Hepatocyte (in vitro differentiated cells): ENCODE measurements at regions not wholly inside any gene's neighbourhood (a gene's known extent, or its start where the extent isn't known, plus 50 kb on each side); places are given as distances from the start of the nearest gene placed in this dataset.

ENCODE experiments used
- DNase-seq: peaks from one replicate; pipeline ENCODE4 v3.0.0-alpha.2; 2016; ENCODE audit warnings: low spot score
- H2AFZ ChIP-seq: fragments of 200-600 bp; sonication (generic); 2 replicates; pipeline ENCODE4 v1.6.0; 2016; ENCODE audit warnings: antibody characterized with exemption, mild to moderate bottlenecking
- H3K27ac ChIP-seq: fragments of 200-600 bp; sonication (generic); 2 replicates; pipeline ENCODE4 v1.5.1; 2016; ENCODE audit warnings: mild to moderate bottlenecking
- H3K27me3 ChIP-seq: fragments of 200-600 bp; sonication (generic); 2 replicates; pipeline ENCODE4 v1.6.1; 2016
- H3K36me3 ChIP-seq: fragments of 200-600 bp; sonication (generic); replicated peaks from 2 replicates; pipeline ENCODE4 v1.5.1; 2016; ENCODE audit warnings: low read depth; ENCODE audit not compliant: insufficient read depth
- H3K4me1 ChIP-seq: fragments of 200-600 bp; sonication (generic); 2 replicates; pipeline ENCODE4 v1.5.1; 2016; ENCODE audit warnings: mild to moderate bottlenecking, moderate library complexity; ENCODE audit not compliant: insufficient read depth
- H3K4me2 ChIP-seq: fragments of 200-600 bp; sonication (generic); 2 replicates; pipeline ENCODE4 v1.6.0; 2016
- H3K4me3 ChIP-seq: fragments of 200-600 bp; sonication (generic); 2 replicates; pipeline ENCODE4 v1.5.1; 2016; ENCODE audit warnings: mild to moderate bottlenecking
- H3K79me2 ChIP-seq: fragments of 200-600 bp; sonication (generic); 2 replicates; pipeline ENCODE4 v1.6.0; 2017; ENCODE audit warnings: mild to moderate bottlenecking
- H3K9me2 ChIP-seq: fragments of 200-600 bp; sonication (generic); replicated peaks from 2 replicates; pipeline ENCODE4 v1.6.0; 2017; ENCODE audit warnings: mild to moderate bottlenecking; ENCODE audit not compliant: insufficient read depth
- H3K9me3 ChIP-seq: fragments of 200-600 bp; sonication (generic); 2 replicates; pipeline ENCODE4 v1.5.1; 2016; ENCODE audit warnings: low read depth, mild to moderate bottlenecking
- H4K20me1 ChIP-seq: fragments of 200-600 bp; sonication (generic); 2 replicates; pipeline ENCODE4 v1.6.0; 2016; ENCODE audit warnings: mild to moderate bottlenecking; ENCODE audit not compliant: insufficient read depth, poor library complexity, severe bottlenecking
- CTCF ChIP-seq: fragments of 200-600 bp; sonication (generic); IDR thresholded peaks from 2 replicates; pipeline ENCODE4 v1.5.1; 2016; ENCODE audit warnings: antibody characterized with exemption, mild to moderate bottlenecking; ENCODE audit not compliant: poor library complexity
- EZH2 ChIP-seq: fragments of 200-600 bp; sonication (generic); IDR thresholded peaks from 2 replicates; pipeline ENCODE4 v1.6.1; 2016; ENCODE audit warnings: antibody characterized with exemption, mild to moderate bottlenecking, borderline replicate concordance
- EZH2phosphoT487 ChIP-seq: fragments of 200-600 bp; sonication (generic); IDR thresholded peaks from one replicate; pipeline ENCODE4 v1.6.1; 2018; ENCODE audit warnings: antibody characterized with exemption, mild to moderate bottlenecking, low read depth, moderate library complexity; ENCODE audit not compliant: unreplicated experiment, severe bottlenecking
- WGBS: methylation state at CpG from one replicate; pipeline ENCODE4 v1.1.6; 2016; ENCODE audit warnings: low lambda C conversion rate; ENCODE audit errors: missing lambda C conversion rate; 5-methylcytosine and 5-hydroxymethylcytosine counted together

DNA sequence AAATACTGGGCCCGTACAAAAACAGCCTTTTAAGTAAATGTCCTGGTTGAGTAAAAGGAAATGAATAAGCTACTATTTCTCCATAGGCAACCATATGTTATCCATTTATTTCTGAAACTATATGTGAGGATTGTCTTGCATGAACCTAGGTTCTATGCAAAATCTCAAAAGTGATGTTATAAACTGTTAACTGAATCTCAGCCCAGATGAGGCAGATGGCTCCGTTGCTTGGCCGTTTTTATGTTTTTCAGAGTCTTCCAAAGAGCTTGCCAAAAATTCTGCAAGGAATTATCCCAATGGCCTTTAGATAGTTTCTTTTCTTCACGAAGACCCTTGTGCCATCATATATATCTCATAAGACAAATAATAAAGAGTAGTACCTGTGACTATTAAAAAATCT is 1669.5 kb upstream of the DDX18 start:
- no peaks in the 10 kb centered on the region for H3K36me3 ChIP-seq
- H4K20me1 ChIP-seq, result no peaks in the 10 kb centered on the region
- H2AFZ ChIP-seq, result no peak overlapping the region
- H3K27ac ChIP-seq, result no peak overlapping the region
- no peak for DNase-seq
- H3K27me3 ChIP-seq, result no peaks in the 10 kb centered on the region
- H3K4me1 ChIP-seq, result no peaks in the 10 kb centered on the region
- H3K9me2 ChIP-seq, result no peaks in the 10 kb centered on the region
- 91% methylated on average over 4 of the region's 4 CpGs for WGBS
- H3K4me2 ChIP-seq, result no peak overlapping the region
- H3K4me3 ChIP-seq, result no peak overlapping the region
- TF ChIP-seq EZH2phosphoT487 (no peak), EZH2 (no peak)
- H3K9me3 ChIP-seq, result no peaks in the 10 kb centered on the region
- no peaks in the 10 kb centered on the region for H3K79me2 ChIP-seq

GRCh38 chr2:116148361-116148760 is 1666.1 kb upstream of the DDX18 start:
- Histone ChIP-seq H3K4me2 (no peak overlapping the region), H3K27ac (no peak overlapping the region), H4K20me1 (no peaks in the 10 kb centered on the region), H3K79me2 (no peaks in the 10 kb centered on the region), H3K36me3 (no peaks in the 10 kb centered on the region), H3K4me1 (no peaks in the 10 kb centered on the region), H3K9me2 (no peaks in the 10 kb centered on the region), H3K9me3 (no peaks in the 10 kb centered on the region), H2AFZ (no peak overlapping the region), H3K27me3 (no peaks in the 10 kb centered on the region), H3K4me3 (no peak overlapping the region)
- TF ChIP-seq EZH2 (no peak), EZH2phosphoT487 (no peak)
- DNase-seq, result no peak

GRCh38 chr2:116153729-116154128 is 1660.8 kb upstream of the DDX18 start:
- no peaks in the 10 kb centered on the region for H3K27me3 ChIP-seq
- TF ChIP-seq EZH2, result no peak
- TF ChIP-seq CTCF, result no peak
- no peak for TF ChIP-seq EZH2phosphoT487
- no peaks in the 10 kb centered on the region for H4K20me1 ChIP-seq
- H3K4me1 ChIP-seq, result no peaks in the 10 kb centered on the region
- H3K4me2 ChIP-seq, result no peak overlapping the region
- 80% methylated on average over 3 of the region's 3 CpGs for WGBS
- no peak overlapping the region for H3K27ac ChIP-seq
- no peak for DNase-seq
- no peaks in the 10 kb centered on the region for H3K36me3 ChIP-seq
- no peaks in the 10 kb centered on the region for H3K79me2 ChIP-seq
- no peaks in the 10 kb centered on the region for H3K9me3 ChIP-seq
- H3K9me2 ChIP-seq, result no peaks in the 10 kb centered on the region
- no peak overlapping the region for H3K4me3 ChIP-seq
- H2AFZ ChIP-seq, result no peak overlapping the region

DNA sequence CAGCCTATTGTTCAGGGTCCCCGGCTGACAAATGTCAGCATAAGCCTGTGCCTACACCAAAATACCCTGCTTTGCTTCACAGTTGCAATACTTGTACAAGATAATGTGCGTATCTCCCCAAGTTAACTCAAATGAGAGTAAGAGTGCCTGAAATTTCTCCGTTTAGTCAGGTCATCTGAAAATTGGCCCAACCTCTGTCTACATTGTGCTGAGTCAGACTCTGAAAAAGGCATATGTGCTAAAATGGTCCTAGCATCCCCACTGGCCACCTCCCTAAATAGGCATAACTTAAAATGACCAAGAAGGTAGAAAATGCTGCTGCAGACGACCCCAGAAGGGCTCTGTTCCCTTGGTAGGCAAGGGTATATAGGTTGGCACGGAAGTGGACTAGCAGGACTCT is 1653.8 kb upstream of the DDX18 start:
- Histone ChIP-seq H3K36me3 (no peaks in the 10 kb centered on the region), H3K4me3 (no peak overlapping the region), H3K4me2 (no peak overlapping the region), H3K9me3 (no peaks in the 10 kb centered on the region), H3K4me1 (no peaks in the 10 kb centered on the region), H3K27me3 (no peaks in the 10 kb centered on the region), H2AFZ (no peak overlapping the region), H3K79me2 (no peaks in the 10 kb centered on the region), H3K27ac (no peak overlapping the region), H3K9me2 (no peaks in the 10 kb centered on the region), H4K20me1 (no peaks in the 10 kb centered on the region)
- no peak for TF ChIP-seq CTCF
- no peak for TF ChIP-seq EZH2
- no peak for TF ChIP-seq EZH2phosphoT487
- no peak for DNase-seq
- WGBS, result 86% methylated on average over 5 of the region's 5 CpGs
